H1 (cell line): ENCODE measurements at regions not wholly inside any gene's neighbourhood (a gene's known extent, or its start where the extent isn't known, plus 50 kb on each side); places are given as distances from the start of the nearest gene placed in this dataset.

Source experiments
- CTCF ChIA-PET: fragments of 300-600 bp; sonication (Branson Sonifier 250); formaldehyde crosslinking; loops from one replicate; lab custom pipeline; 2021; ENCODE audit not compliant: partially characterized antibody; lab: Charles Lee
- POLR2A ChIA-PET: fragments of 300-600 bp; sonication (Branson Sonifier 250); formaldehyde crosslinking; loops from one replicate; lab custom pipeline; 2021; ENCODE audit warnings: inconsistent platforms; ENCODE audit not compliant: partially characterized antibody; lab: Charles Lee
- DNase-seq, 2 experiments: peaks; one replicate each; pipeline versions ENCODE4 v3.0.0 to v3.0.0-alpha.2; 2010 to 2022; ENCODE audit warnings: low spot score in 2 of 2, low read depth in 1 of 2, mixed read lengths in 1 of 2
- FAIRE-seq: peaks from 2 replicates; lab custom pipeline; 2011; peaks lifted over from hg19 to GRCh38; lab: Jason Lieb, UNC
- H2AFZ ChIP-seq: 2 replicates; pipeline ENCODE4 v1.8.1; 2012; ENCODE audit warnings: low read length, inconsistent platforms
- H2AK5ac ChIP-seq: 2 replicates; pipeline ENCODE4 v1.6.1; 2013; ENCODE audit warnings: low read depth, low read length
- H2BK120ac ChIP-seq: replicated peaks from 2 replicates; pipeline ENCODE3; 2013; ENCODE audit warnings: low read depth, low read length, inconsistent platforms
- H2BK12ac ChIP-seq: 2 replicates; pipeline ENCODE4 v1.6.1; 2013; ENCODE audit warnings: low read depth, low read length
- H2BK15ac ChIP-seq: 2 replicates; pipeline ENCODE4 v1.6.1; 2013; ENCODE audit warnings: low read length
- H2BK20ac ChIP-seq: 2 replicates; pipeline ENCODE4 v1.6.1; 2013; ENCODE audit warnings: low read length
- H2BK5ac ChIP-seq: 2 replicates; pipeline ENCODE4 v1.6.1; 2013; ENCODE audit warnings: low read depth, low read length
- H3K14ac ChIP-seq: 2 replicates; pipeline ENCODE4 v1.6.1; 2013; ENCODE audit warnings: inconsistent platforms; ENCODE audit not compliant: insufficient read length
- H3K18ac ChIP-seq: 2 replicates; pipeline ENCODE4 v1.6.1; 2013; ENCODE audit warnings: low read length; ENCODE audit errors: extremely low read depth
- H3K23ac ChIP-seq: 2 replicates; pipeline ENCODE4 v1.6.1; 2013; ENCODE audit warnings: inconsistent platforms; ENCODE audit not compliant: insufficient read length
- H3K23me2 ChIP-seq: 2 replicates; pipeline ENCODE4 v1.6.1; 2013; ENCODE audit warnings: low read depth, low read length
- H3K27ac ChIP-seq: 2 replicates; pipeline ENCODE4 v1.6.1; 2011; ENCODE audit warnings: low read depth, low read length, inconsistent platforms
- H3K27me3 ChIP-seq, 4 experiments: replicated peaks in 1 of 4; 1 replicate in 1 of 4; 2 replicates in 3 of 4; pipeline versions ENCODE4 v1.6.1 to v1.8.1; 2011 to 2013; ENCODE audit warnings: low read length in 3 of 4, mild to moderate bottlenecking in 3 of 4, inconsistent platforms in 2 of 4, mixed read lengths in 2 of 4, moderate library complexity in 1 of 4; ENCODE audit not compliant: control insufficient read depth in 3 of 4, insufficient read depth in 3 of 4; ENCODE audit errors: extremely low read depth in 1 of 4
- H3K36me3 ChIP-seq, 4 experiments: 2 replicates each; pipeline versions ENCODE4 v1.6.1 to v1.8.1; 2011 to 2013; ENCODE audit warnings: mild to moderate bottlenecking in 4 of 4, low read length in 3 of 4, moderate library complexity in 2 of 4, control low read depth in 1 of 4, inconsistent platforms in 1 of 4; ENCODE audit not compliant: insufficient read depth in 4 of 4, control insufficient read depth in 2 of 4
- H3K4ac ChIP-seq: replicated peaks from 2 replicates; pipeline ENCODE3; 2013; ENCODE audit warnings: low read length, low read depth, mixed read lengths, inconsistent platforms; ENCODE audit not compliant: insufficient read length
- H3K4me1 ChIP-seq, 4 experiments: replicated peaks in 1 of 4; 1 replicate in 1 of 4; 2 replicates in 3 of 4; pipeline versions ENCODE4 v1.6.1 to v1.8.1; 2011 to 2013; ENCODE audit warnings: low read length in 3 of 4, inconsistent platforms in 2 of 4, mixed read lengths in 1 of 4; ENCODE audit not compliant: insufficient read depth in 4 of 4, control insufficient read depth in 3 of 4
- H3K4me2 ChIP-seq, 2 experiments: 2 replicates each; pipeline versions ENCODE4 v1.6.1 to v1.8.1; 2011 to 2013; ENCODE audit warnings: low read depth in 2 of 2, low read length in 2 of 2, control low read depth in 1 of 2, inconsistent platforms in 1 of 2, mild to moderate bottlenecking in 1 of 2; ENCODE audit not compliant: insufficient read depth in 1 of 2
- H3K4me3 ChIP-seq, 4 experiments: fragments of 200-600, 300-600 bp in 1 of 4; sonication (generic), shearing (Covaris generic), sonication (Bioruptor Twin) in 1 of 4; 2 replicates each; pipeline versions ENCODE4 v1.5.1 to v1.8.1; 2011 to 2016; ENCODE audit warnings: low read length in 4 of 4, low read depth in 3 of 4, control low read depth in 2 of 4, inconsistent platforms in 2 of 4, mild to moderate bottlenecking in 2 of 4, mixed read lengths in 1 of 4, moderate library complexity in 1 of 4; ENCODE audit not compliant: insufficient read depth in 2 of 4; ENCODE audit errors: extremely low read depth in 1 of 4
- H3K56ac ChIP-seq: replicated peaks from 2 replicates; pipeline ENCODE3; 2013; ENCODE audit warnings: low read depth, mild to moderate bottlenecking, mixed read lengths, low read length, inconsistent platforms; ENCODE audit not compliant: insufficient read length
- H3K79me1 ChIP-seq: 2 replicates; pipeline ENCODE4 v1.6.1; 2013; ENCODE audit warnings: low read depth, low read length, control low read depth
- H3K79me2 ChIP-seq, 2 experiments: 2 replicates each; pipeline versions ENCODE4 v1.6.1 to v1.8.1; 2012 to 2013; ENCODE audit warnings: low read length in 2 of 2, mild to moderate bottlenecking in 2 of 2, inconsistent platforms in 1 of 2; ENCODE audit not compliant: insufficient read depth in 2 of 2, control insufficient read depth in 1 of 2
- H3K9ac ChIP-seq, 4 experiments: replicated peaks in 1 of 4; 1 replicate in 1 of 4; 2 replicates in 3 of 4; pipeline versions ENCODE4 v1.6.1 to v1.8.1; 2011 to 2013; ENCODE audit warnings: low read depth in 3 of 4, low read length in 3 of 4, control low read depth in 2 of 4, mild to moderate bottlenecking in 2 of 4, moderate library complexity in 2 of 4, inconsistent platforms in 1 of 4; ENCODE audit errors: extremely low read depth in 1 of 4
- H3K9me3 ChIP-seq, 2 experiments: 2 replicates each; pipeline versions ENCODE4 v1.6.1 to v1.8.1; 2012 to 2013; ENCODE audit warnings: mild to moderate bottlenecking in 2 of 2, moderate library complexity in 2 of 2, control low read depth in 1 of 2, inconsistent platforms in 1 of 2, low read depth in 1 of 2, low read length in 1 of 2, mixed read lengths in 1 of 2; ENCODE audit not compliant: insufficient read depth in 2 of 2
- H4K20me1 ChIP-seq, 2 experiments: replicated peaks in 1 of 2; 2 replicates each; pipeline versions ENCODE3 to v1.8.1; 2011 to 2013; ENCODE audit warnings: inconsistent platforms in 2 of 2, low read length in 2 of 2, mild to moderate bottlenecking in 1 of 2; ENCODE audit not compliant: insufficient read depth in 2 of 2, control insufficient read depth in 1 of 2
- H4K5ac ChIP-seq: 2 replicates; pipeline ENCODE4 v1.6.1; 2013; ENCODE audit warnings: low read length, low read depth, mixed read lengths, inconsistent platforms; ENCODE audit not compliant: insufficient read length
- H4K8ac ChIP-seq: 2 replicates; pipeline ENCODE4 v1.8.0; 2013; ENCODE audit warnings: mild to moderate bottlenecking, moderate library complexity, low read length, inconsistent platforms; ENCODE audit not compliant: insufficient read depth; ENCODE audit errors: extremely low read depth
- H4K91ac ChIP-seq: replicated peaks from 2 replicates; pipeline ENCODE3; 2013; ENCODE audit warnings: low read length, mixed read lengths, inconsistent platforms; ENCODE audit not compliant: insufficient read length
- ATF3 ChIP-seq: IDR thresholded peaks from 2 replicates; pipeline ENCODE4 v1.6.1; 2011; ENCODE audit warnings: low read depth, mild to moderate bottlenecking, low read length; ENCODE audit not compliant: insufficient read depth
- CBX8 ChIP-seq: fragments of 300-800, 300-1000 bp; sonication (generic); IDR thresholded peaks from 2 replicates; pipeline ENCODE4 v1.7.1; 2016; ENCODE audit warnings: low read depth, low read length, borderline replicate concordance
- CEBPB ChIP-seq: IDR thresholded peaks from 2 replicates; pipeline ENCODE4 v1.6.1; 2012; ENCODE audit warnings: low read depth, low read length
- CHD1 ChIP-seq: IDR thresholded peaks from 2 replicates; pipeline ENCODE4 v1.6.1; 2012; ENCODE audit warnings: low read depth, low read length, improper control_type of control experiment
- CHD2 ChIP-seq: IDR thresholded peaks from 2 replicates; pipeline ENCODE4 v1.6.1; 2012; ENCODE audit warnings: low read length, improper control_type of control experiment
- GABPA ChIP-seq: IDR thresholded peaks from 2 replicates; pipeline ENCODE4 v1.6.1; 2011; ENCODE audit warnings: mild to moderate bottlenecking, low read length, moderate library complexity, borderline replicate concordance; ENCODE audit not compliant: insufficient read depth
- GTF2F1 ChIP-seq: IDR thresholded peaks from 2 replicates; pipeline ENCODE4 v1.6.1; 2012; ENCODE audit warnings: low read depth, low read length, improper control_type of control experiment, borderline replicate concordance
- HDAC6 ChIP-seq: IDR thresholded peaks from one replicate; pipeline ENCODE4 v1.7.1; 2012; ENCODE audit warnings: low read depth, mild to moderate bottlenecking, inconsistent platforms, low read length, moderate library complexity
- JUND ChIP-seq: IDR thresholded peaks from 2 replicates; pipeline ENCODE4 v1.6.1; 2011; ENCODE audit warnings: mild to moderate bottlenecking, improper control_type of control experiment, low read length
- POLR2AphosphoS5 ChIP-seq: IDR thresholded peaks from 2 replicates; pipeline ENCODE4 v1.6.1; 2011; ENCODE audit warnings: low read depth, low read length
- RFX5 ChIP-seq: IDR thresholded peaks from 2 replicates; pipeline ENCODE4 v1.6.1; 2011; ENCODE audit warnings: low read depth, low read length, improper control_type of control experiment, borderline replicate concordance
- SP4 ChIP-seq: IDR thresholded peaks from 2 replicates; pipeline ENCODE4 v1.6.1; 2012; ENCODE audit warnings: low read length, inconsistent platforms
- SRF ChIP-seq: IDR thresholded peaks from 2 replicates; pipeline ENCODE4 v1.6.1; 2011; ENCODE audit warnings: mild to moderate bottlenecking, low read depth, low read length, moderate library complexity
- TBP ChIP-seq: IDR thresholded peaks from 2 replicates; pipeline ENCODE4 v1.6.1; 2011; ENCODE audit warnings: low read depth, low read length, improper control_type of control experiment
- USF2 ChIP-seq: IDR thresholded peaks from 2 replicates; pipeline ENCODE4 v1.6.1; 2011; ENCODE audit warnings: low read length, improper control_type of control experiment
- WGBS, 2 experiments: shearing (Covaris generic) in 1 of 2; methylation state at CpG; one replicate each; pipeline versions ENCODE4 v1.1.6 to v1.1.7; 2013 to 2015; ENCODE audit warnings: low lambda C conversion rate in 2 of 2, mixed read lengths in 2 of 2, inconsistent platforms in 1 of 2, low coverage in 1 of 2, missing lambda C conversion rate in 1 of 2; ENCODE audit not compliant: insufficient replicate concordance in 2 of 2, insufficient coverage in 1 of 2, insufficient read length in 1 of 2; ENCODE audit errors: extremely low coverage in 1 of 2, missing lambda C conversion rate in 1 of 2; 5-methylcytosine and 5-hydroxymethylcytosine counted together

- Histone ChIP-seq H3K23me2 (no peaks in the 10 kb centered on the region), H3K4ac (no peak overlapping the region), H3K9ac (no peak overlapping the region), H2AFZ (no peak overlapping the region), H4K5ac (no peak overlapping the region), H3K27me3 (peaks cover 0 to 3% (median 0%) of the 10 kb centered on the region in 4 experiments; a peak in 1 of 7 replicates), H4K20me1 (no peaks in the 10 kb centered on the region), H2BK15ac (no peak overlapping the region), H3K36me3 (no peaks in the 10 kb centered on the region), H3K4me2 (no peak overlapping the region), H2AK5ac (no peak overlapping the region), H4K91ac (no peak overlapping the region), H3K18ac (no peak overlapping the region), H3K23ac (no peak overlapping the region), H4K8ac (no peak overlapping the region), H3K14ac (no peak overlapping the region), H3K4me1 (no peaks in the 10 kb centered on the region; a peak in 1 of 7 replicates), H3K4me3 (no peak overlapping the region), H2BK12ac (no peak overlapping the region), H3K27ac (no peak overlapping the region), H2BK120ac (no peak overlapping the region), H3K79me1 (no peaks in the 10 kb centered on the region), H3K9me3 (peaks cover 0 to 2% of the 10 kb centered on the region in 2 experiments; a peak in 2 of 4 replicates), H2BK5ac (no peak overlapping the region), H2BK20ac (no peak overlapping the region), H3K79me2 (no peaks in the 10 kb centered on the region), H3K56ac (no peak overlapping the region)
- 96% methylated on average over 4 of the region's 4 CpGs; no CpG with 5 or more reads in 1 of the 2 experiments for WGBS, 2 experiments
- FAIRE-seq (no peak), DNase-seq (no peak)
- ChIA-PET CTCF (no interaction called here), POLR2A (interaction anchor here (0.6 kb wide), 1 partner anchor 281 kb away, joined by 3 read pairs; no protein-coding TSS in a partner anchor)
- TF ChIP-seq USF2 = no peak
- no peak for TF ChIP-seq SP4
- TF ChIP-seq RFX5 = no peak
- TF ChIP-seq HDAC6 = no peak
- TF ChIP-seq ATF3 = no peak
- TF ChIP-seq GTF2F1 = no peak
- TF ChIP-seq POLR2AphosphoS5 = no peak
- no peak for TF ChIP-seq GABPA
- no peak for TF ChIP-seq CBX8
- no peak for TF ChIP-seq JUND
- TF ChIP-seq CEBPB = no peak
- TF ChIP-seq TBP = no peak
- TF ChIP-seq SRF = no peak
- TF ChIP-seq CHD1 = no peak
- TF ChIP-seq CHD2 = no peak
Measured at GRCh38 chr1:114258633-114259032, 105.0 kb upstream of the SYT6 start.
